Skeletal muscle satellite cell (primary cell): ENCODE measurements at regions not wholly inside any gene's neighbourhood (a gene's known extent, or its start where the extent isn't known, plus 50 kb on each side); places are given as distances from the start of the nearest gene placed in this dataset.

Experiments used
- H3K27me3 ChIP-seq: 2 replicates; pipeline ENCODE4 v1.7.0; 2013; ENCODE audit warnings: low read length; ENCODE audit not compliant: control insufficient read depth, insufficient read depth
- H3K36me3 ChIP-seq: 2 replicates; pipeline ENCODE4 v1.7.0; 2013; ENCODE audit warnings: mild to moderate bottlenecking, control low read depth, low read length; ENCODE audit not compliant: insufficient read depth
- H3K4me1 ChIP-seq: 2 replicates; pipeline ENCODE4 v1.7.0; 2013; ENCODE audit warnings: low read length; ENCODE audit not compliant: control insufficient read depth, insufficient read depth
- H3K4me2 ChIP-seq: 2 replicates; pipeline ENCODE4 v1.7.0; 2013; ENCODE audit warnings: mild to moderate bottlenecking, low read length
- H3K4me3 ChIP-seq: 2 replicates; pipeline ENCODE4 v1.7.0; 2013; ENCODE audit warnings: low read length
- H3K9ac ChIP-seq: 2 replicates; pipeline ENCODE4 v1.7.0; 2013; ENCODE audit warnings: mild to moderate bottlenecking, low read depth, low read length, moderate library complexity
- H3K9me3 ChIP-seq: replicated peaks from 2 replicates; pipeline ENCODE4 v1.7.0; 2013; ENCODE audit warnings: mild to moderate bottlenecking, control low read depth, low read length

- Histone ChIP-seq H3K36me3 (no peaks in the 10 kb centered on the region), H3K4me1 (no peaks in the 10 kb centered on the region), H3K9ac (no peak overlapping the region), H3K4me3 (no peak overlapping the region), H3K27me3 (peaks cover 63% of the 10 kb centered on the region), H3K9me3 (no peaks in the 10 kb centered on the region), H3K4me2 (no peak overlapping the region)
Measured at GRCh38 chr2:38496927-38497669, 105.6 kb downstream of the HNRNPLL start.

GRCh38 chr2:38495880-38496279 is 106.8 kb downstream of the HNRNPLL start:
- Histone ChIP-seq H3K27me3 (peaks cover 54% of the 10 kb centered on the region), H3K4me3 (no peak overlapping the region), H3K9me3 (no peaks in the 10 kb centered on the region)

GRCh38 chr2:38494394-38494793 is 108.3 kb downstream of the HNRNPLL start:
- H3K4me3 ChIP-seq, result no peak overlapping the region
- no peak overlapping the region for H3K9ac ChIP-seq
- H3K4me1 ChIP-seq, result no peaks in the 10 kb centered on the region
- H3K27me3 ChIP-seq, result peaks cover 39% of the 10 kb centered on the region
- no peaks in the 10 kb centered on the region for H3K36me3 ChIP-seq
- H3K4me2 ChIP-seq, result no peak overlapping the region
- no peaks in the 10 kb centered on the region for H3K9me3 ChIP-seq

More at GRCh38 chr2:38495880-38496279, 106.8 kb downstream of the HNRNPLL start:
- H3K4me2 ChIP-seq, result no peak overlapping the region
- H3K9ac ChIP-seq, result no peak overlapping the region
- H3K36me3 ChIP-seq, result no peaks in the 10 kb centered on the region
- no peaks in the 10 kb centered on the region for H3K4me1 ChIP-seq

- Histone ChIP-seq H3K9me3 (no peaks in the 10 kb centered on the region), H3K36me3 (no peaks in the 10 kb centered on the region), H3K27me3 (peaks cover 28% of the 10 kb centered on the region), H3K4me2 (no peak overlapping the region), H3K4me3 (no peak overlapping the region), H3K4me1 (no peaks in the 10 kb centered on the region), H3K9ac (no peak overlapping the region)
Measured at GRCh38 chr2:38492042-38492615, 110.6 kb downstream of the HNRNPLL start.

- no peak overlapping the region for H3K9ac ChIP-seq
- no peaks in the 10 kb centered on the region for H3K36me3 ChIP-seq
- H3K27me3 ChIP-seq, result peaks cover 21% of the 10 kb centered on the region
- H3K9me3 ChIP-seq, result no peaks in the 10 kb centered on the region
- H3K4me2 ChIP-seq, result no peak overlapping the region
- H3K4me1 ChIP-seq, result no peaks in the 10 kb centered on the region
- H3K4me3 ChIP-seq, result no peak overlapping the region
Measured at GRCh38 chr2:38491436-38491835, 111.3 kb downstream of the HNRNPLL start.

GRCh38 chr2:38489846-38490245 is 112.8 kb upstream of the ATL2 start:
- Histone ChIP-seq H3K4me2 (no peak overlapping the region), H3K4me1 (no peaks in the 10 kb centered on the region), H3K4me3 (no peak overlapping the region), H3K36me3 (no peaks in the 10 kb centered on the region), H3K9me3 (no peaks in the 10 kb centered on the region), H3K27me3 (peaks cover 11% of the 10 kb centered on the region), H3K9ac (no peak overlapping the region)

GRCh38 chr2:38487852-38488251 is 110.8 kb upstream of the ATL2 start:
- H3K36me3 ChIP-seq, result no peaks in the 10 kb centered on the region
- H3K9ac ChIP-seq, result no peak overlapping the region
- no peaks in the 10 kb centered on the region for H3K4me1 ChIP-seq
- no peak overlapping the region for H3K4me3 ChIP-seq
- no peak overlapping the region for H3K4me2 ChIP-seq
- peaks cover 5% of the 10 kb centered on the region for H3K27me3 ChIP-seq
- H3K9me3 ChIP-seq, result no peaks in the 10 kb centered on the region

- Histone ChIP-seq H3K4me1 (no peaks in the 10 kb centered on the region), H3K36me3 (no peaks in the 10 kb centered on the region), H3K27me3 (peaks cover 5% of the 10 kb centered on the region), H3K9ac (no peak overlapping the region), H3K9me3 (no peaks in the 10 kb centered on the region), H3K4me3 (no peak overlapping the region), H3K4me2 (no peak overlapping the region)
Measured at GRCh38 chr2:38486213-38487026, 109.3 kb upstream of the ATL2 start.

GRCh38 chr2:38485734-38486133 is 108.7 kb upstream of the ATL2 start:
- Histone ChIP-seq H3K4me1 (no peaks in the 10 kb centered on the region), H3K4me2 (no peak overlapping the region), H3K4me3 (no peak overlapping the region), H3K9me3 (peaks cover under 1% of the 10 kb centered on the region), H3K9ac (no peak overlapping the region), H3K27me3 (peaks cover 7% of the 10 kb centered on the region), H3K36me3 (no peaks in the 10 kb centered on the region)

GRCh38 chr2:38484957-38485356 is 107.9 kb upstream of the ATL2 start:
- Histone ChIP-seq H3K4me2 (no peak overlapping the region), H3K27me3 (peaks cover 8% of the 10 kb centered on the region), H3K4me3 (no peak overlapping the region), H3K9ac (no peak overlapping the region), H3K9me3 (peaks cover 6% of the 10 kb centered on the region), H3K36me3 (no peaks in the 10 kb centered on the region), H3K4me1 (no peaks in the 10 kb centered on the region)

GRCh38 chr2:38483776-38484501 is 106.9 kb upstream of the ATL2 start:
- Histone ChIP-seq H3K27me3 (peaks cover 9% of the 10 kb centered on the region), H3K9me3 (peaks cover 6% of the 10 kb centered on the region), H3K9ac (no peak overlapping the region), H3K4me3 (no peak overlapping the region), H3K36me3 (no peaks in the 10 kb centered on the region), H3K4me1 (no peaks in the 10 kb centered on the region), H3K4me2 (no peak overlapping the region)
